ENCODE measurements at regions not wholly inside any gene's neighbourhood (a gene's known extent, or its start where the extent isn't known, plus 50 kb on each side); places are given as distances from the start of the nearest gene placed in this dataset.

DNA sequence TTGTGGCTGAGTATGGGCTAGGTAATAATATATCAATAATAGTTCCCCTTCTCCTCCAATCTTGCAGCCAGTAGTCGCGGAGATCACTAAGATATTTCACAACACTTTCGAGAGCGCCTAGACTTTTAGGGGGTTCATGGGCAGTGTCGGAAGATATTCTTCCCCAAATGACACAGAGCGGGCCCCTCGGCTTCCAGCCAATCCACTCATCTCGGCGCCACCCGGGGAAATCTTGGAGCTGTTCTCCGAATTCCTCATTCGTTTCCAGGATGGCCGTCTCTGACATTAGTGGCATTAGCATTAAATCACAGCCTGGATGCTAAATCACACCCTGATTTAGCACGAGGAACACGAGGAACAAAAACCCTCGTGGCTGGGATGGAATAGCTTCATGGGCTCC is 437.7 kb downstream of the ZNF516 start:
- intact Hi-C loops (cut with DNase I) = no loop called here
- no peak overlapping the region for H3K27ac ChIP-seq
- no peaks in the 10 kb centered on the region for H3K9me3 ChIP-seq
- ATAC-seq (no peak), DNase-seq (peak; percentile 45)
- TF ChIP-seq, protein P1, sequence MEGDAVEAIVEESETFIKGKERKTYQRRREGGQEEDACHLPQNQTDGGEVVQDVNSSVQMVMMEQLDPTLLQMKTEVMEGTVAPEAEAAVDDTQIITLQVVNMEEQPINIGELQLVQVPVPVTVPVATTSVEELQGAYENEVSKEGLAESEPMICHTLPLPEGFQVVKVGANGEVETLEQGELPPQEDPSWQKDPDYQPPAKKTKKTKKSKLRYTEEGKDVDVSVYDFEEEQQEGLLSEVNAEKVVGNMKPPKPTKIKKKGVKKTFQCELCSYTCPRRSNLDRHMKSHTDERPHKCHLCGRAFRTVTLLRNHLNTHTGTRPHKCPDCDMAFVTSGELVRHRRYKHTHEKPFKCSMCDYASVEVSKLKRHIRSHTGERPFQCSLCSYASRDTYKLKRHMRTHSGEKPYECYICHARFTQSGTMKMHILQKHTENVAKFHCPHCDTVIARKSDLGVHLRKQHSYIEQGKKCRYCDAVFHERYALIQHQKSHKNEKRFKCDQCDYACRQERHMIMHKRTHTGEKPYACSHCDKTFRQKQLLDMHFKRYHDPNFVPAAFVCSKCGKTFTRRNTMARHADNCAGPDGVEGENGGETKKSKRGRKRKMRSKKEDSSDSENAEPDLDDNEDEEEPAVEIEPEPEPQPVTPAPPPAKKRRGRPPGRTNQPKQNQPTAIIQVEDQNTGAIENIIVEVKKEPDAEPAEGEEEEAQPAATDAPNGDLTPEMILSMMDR (IDR thresholded peaks at IDR 0.05) = no peak
- no peak overlapping the region for H3K4me3 ChIP-seq
- no peaks in the 10 kb centered on the region for H3K4me1 ChIP-seq
- H3K36me3 ChIP-seq = no peaks in the 10 kb centered on the region
- no peaks in the 10 kb centered on the region for H3K27me3 ChIP-seq

DNA sequence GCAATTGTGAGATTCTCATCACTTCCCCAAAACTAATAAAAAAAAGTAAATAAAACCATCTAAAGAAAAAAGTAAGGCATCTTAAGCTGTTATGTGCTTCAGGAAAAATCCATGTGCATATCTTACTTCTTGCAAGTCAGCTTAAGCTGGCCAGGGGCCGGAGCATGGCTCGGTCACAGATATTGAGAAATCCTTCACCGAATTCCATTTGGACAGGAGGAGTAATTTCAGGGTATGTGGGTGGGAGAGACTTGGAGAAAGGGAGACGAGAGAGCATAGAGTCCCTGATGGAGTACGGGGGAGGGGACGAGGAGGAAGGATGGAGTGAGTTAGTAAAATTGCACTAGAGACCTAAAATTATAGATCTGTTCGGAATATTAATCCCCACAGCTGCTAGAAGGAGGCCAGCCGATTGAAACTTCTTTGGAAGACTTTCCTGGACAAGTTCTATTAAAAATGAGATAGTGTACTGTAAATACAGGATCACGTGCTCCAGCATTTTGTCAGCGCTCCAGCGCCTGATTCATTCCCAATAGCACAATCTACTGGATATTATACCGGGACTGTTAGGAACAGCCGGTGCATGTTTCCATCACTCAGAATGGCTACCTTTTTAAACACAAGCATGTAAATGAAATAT is 438.5 kb downstream of the ZNF516 start:
- ATAC-seq (peak; percentile 21), DNase-seq (no peak)
- intact Hi-C loops (cut with DNase I) = no loop called here
- TF ChIP-seq, protein P1 (IDR thresholded peaks at IDR 0.05) = no peak
- no peaks in the 10 kb centered on the region for H3K27me3 ChIP-seq
- H3K9me3 ChIP-seq = no peaks in the 10 kb centered on the region
- no peak overlapping the region for H3K4me3 ChIP-seq
- no peaks in the 10 kb centered on the region for H3K36me3 ChIP-seq
- no peak overlapping the region for H3K27ac ChIP-seq
- peaks cover 4% of the 10 kb centered on the region for H3K4me1 ChIP-seq

DNA sequence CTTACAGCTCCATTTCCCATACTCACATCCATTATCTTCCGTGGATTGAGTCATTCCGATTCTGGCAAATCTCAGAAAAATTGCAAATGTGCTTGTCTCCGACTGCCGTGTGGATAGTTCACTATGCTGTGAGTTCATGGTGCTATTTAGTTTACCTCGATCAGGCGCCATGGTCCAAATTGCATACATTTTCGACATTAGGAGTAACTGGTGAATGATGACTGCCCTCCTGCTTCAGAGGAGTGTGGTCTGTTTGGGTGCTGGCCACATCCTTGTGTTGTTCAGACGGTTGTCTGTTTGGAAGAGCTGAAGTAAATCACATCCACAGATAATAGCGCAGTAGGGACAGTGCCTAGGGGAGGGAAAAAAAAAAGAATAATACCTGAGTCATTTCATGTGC is 439.5 kb downstream of the ZNF516 start:
- no peaks in the 10 kb centered on the region for H3K27me3 ChIP-seq
- no peak overlapping the region for H3K27ac ChIP-seq
- no peaks in the 10 kb centered on the region for H3K9me3 ChIP-seq
- H3K4me1 ChIP-seq = peaks cover 4% of the 10 kb centered on the region
- DNase-seq (no peak), ATAC-seq (no peak)
- TF ChIP-seq, protein P1 (IDR thresholded peaks at IDR 0.05) = no peak
- H3K36me3 ChIP-seq = no peaks in the 10 kb centered on the region
- intact Hi-C loops (cut with DNase I) = no loop called here
- no peak overlapping the region for H3K4me3 ChIP-seq

- DNase-seq = no peak
- no peaks in the 10 kb centered on the region for H3K27me3 ChIP-seq
- H3K9me3 ChIP-seq = no peaks in the 10 kb centered on the region
- TF ChIP-seq, protein P1 (IDR thresholded peaks at IDR 0.05) = no peak
- no peak for ATAC-seq
- intact Hi-C loops (cut with DNase I) = no loop called here
- no peaks in the 10 kb centered on the region for H3K36me3 ChIP-seq
- H3K4me3 ChIP-seq = no peak overlapping the region
- peaks cover 4% of the 10 kb centered on the region for H3K4me1 ChIP-seq
- no peak overlapping the region for H3K27ac ChIP-seq
Measured at GRCh38 chr18:76055025-76055424, 440.0 kb downstream of the ZNF516 start.

DNA sequence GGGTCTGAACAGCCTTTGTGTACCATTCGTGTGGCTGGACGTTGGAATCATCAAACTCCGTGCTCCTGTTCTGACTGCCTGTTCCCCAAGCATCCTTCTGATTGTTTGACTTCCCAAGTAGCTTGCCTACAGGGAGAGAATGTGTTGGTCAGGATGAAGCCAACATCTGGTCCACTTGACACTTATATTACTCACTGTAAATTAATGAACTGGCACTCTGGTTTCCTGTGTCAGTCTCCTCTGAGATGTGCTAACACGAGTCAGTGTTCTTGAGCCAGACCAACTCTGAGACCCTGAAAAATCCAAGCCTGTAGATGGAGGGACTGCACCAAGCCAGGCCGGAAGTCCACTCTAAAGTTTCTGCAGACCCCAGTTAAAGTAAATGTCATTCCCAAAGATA is 440.9 kb downstream of the ZNF516 start:
- peaks cover 4% of the 10 kb centered on the region for H3K4me1 ChIP-seq
- ATAC-seq = no peak
- H3K27ac ChIP-seq = no peak overlapping the region
- TF ChIP-seq, protein P1 (IDR thresholded peaks at IDR 0.05) = no peak
- H3K36me3 ChIP-seq = no peaks in the 10 kb centered on the region
- H3K27me3 ChIP-seq = no peaks in the 10 kb centered on the region
- no peak overlapping the region for H3K4me3 ChIP-seq
- H3K9me3 ChIP-seq = no peaks in the 10 kb centered on the region
- intact Hi-C loops (cut with DNase I) = no loop called here
- DNase-seq = no peak

GRCh38 chr18:76053551-76053950 is 441.5 kb downstream of the ZNF516 start:
- no peak overlapping the region for H3K4me3 ChIP-seq
- TF ChIP-seq, protein P1 (IDR thresholded peaks at IDR 0.05) = no peak
- H3K36me3 ChIP-seq = no peaks in the 10 kb centered on the region
- H3K27ac ChIP-seq = no peak overlapping the region
- ATAC-seq = no peak
- DNase-seq = no peak
- intact Hi-C loops (cut with DNase I) = no loop called here
- H3K27me3 ChIP-seq = no peaks in the 10 kb centered on the region
- H3K4me1 ChIP-seq = peaks cover 4% of the 10 kb centered on the region
- no peaks in the 10 kb centered on the region for H3K9me3 ChIP-seq
